ENCODE measurements at regions not wholly inside any gene's neighbourhood (a gene's known extent, or its start where the extent isn't known, plus 50 kb on each side); places are given as distances from the start of the nearest gene placed in this dataset.

DNA sequence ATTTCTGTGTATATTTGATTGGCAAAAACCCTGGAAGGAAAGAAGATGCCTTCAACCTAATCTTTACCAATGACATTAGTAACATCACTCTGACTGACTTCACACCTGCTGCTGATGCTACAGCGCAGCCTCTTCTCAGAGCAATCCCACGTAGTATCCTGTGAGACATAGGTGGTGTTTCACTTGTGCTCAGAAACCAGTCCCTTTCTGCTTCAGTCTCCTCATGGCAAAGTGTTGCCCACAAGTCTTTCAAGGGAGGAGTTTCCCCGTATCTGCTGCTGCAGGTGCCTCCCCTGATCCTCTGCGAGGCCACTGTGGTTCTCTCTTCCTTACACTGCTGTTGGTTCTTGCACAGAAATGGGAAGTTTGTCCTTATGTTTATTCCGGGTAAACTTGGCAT is 433.2 kb upstream of the TNP1 start:
- Histone ChIP-seq H3K27me3 (no peaks in the 10 kb centered on the region), H3K9me3 (peaks cover 0 to 19% (median 7%) of the 10 kb centered on the region in 11 donors), H3K36me3 (no peaks in the 10 kb centered on the region), H3K4me1 (peaks cover 5 to 21% (median 14%) of the 10 kb centered on the region in 9 donors), H3K4me3 (no peak overlapping the region), H3K27ac (no peak overlapping the region)
- no peak for TF ChIP-seq CTCF (IDR thresholded peaks at IDR 0.05)
- 95 to 96% methylated on average over 5 of the region's 5 CpGs for WGBS, 2 donors
- ATAC-seq (no peak), DNase-seq (no peak)
- intact Hi-C loops (cut with DNase I), result no loop called here

DNA sequence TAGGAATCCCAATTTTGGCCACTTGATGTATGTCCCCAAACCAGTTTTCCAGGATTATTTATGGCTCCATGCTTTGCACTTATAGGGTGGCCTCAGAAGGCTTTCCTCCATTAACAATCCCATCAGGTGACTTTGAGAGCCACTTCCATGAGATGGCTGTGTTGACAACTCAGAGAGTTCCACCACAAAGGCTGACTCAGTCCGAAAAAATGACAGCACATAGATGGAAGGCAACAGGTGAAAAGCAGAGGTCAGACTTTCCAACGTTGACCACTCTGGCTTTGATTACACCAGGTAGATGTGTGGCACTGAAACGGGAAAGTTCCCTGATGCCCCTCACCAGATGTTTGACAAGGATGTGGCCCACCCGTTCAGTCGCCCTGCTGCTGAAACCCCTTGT is 431.4 kb upstream of the TNP1 start:
- Histone ChIP-seq H3K36me3 (no peaks in the 10 kb centered on the region), H3K9me3 (peaks cover 0 to 5% (median 0%) of the 10 kb centered on the region in 11 donors), H3K27me3 (no peaks in the 10 kb centered on the region), H3K4me3 (no peak overlapping the region), H3K4me1 (peaks cover 5 to 21% (median 14%) of the 10 kb centered on the region in 9 donors), H3K27ac (no peak overlapping the region)
- DNase-seq, result no peak
- ATAC-seq, result no peak
- intact Hi-C loops (cut with DNase I), result no loop called here
- WGBS, 2 donors, result 79 to 84% methylated on average over 5 of the region's 5 CpGs
- TF ChIP-seq CTCF (IDR thresholded peaks at IDR 0.05), result no peak

DNA sequence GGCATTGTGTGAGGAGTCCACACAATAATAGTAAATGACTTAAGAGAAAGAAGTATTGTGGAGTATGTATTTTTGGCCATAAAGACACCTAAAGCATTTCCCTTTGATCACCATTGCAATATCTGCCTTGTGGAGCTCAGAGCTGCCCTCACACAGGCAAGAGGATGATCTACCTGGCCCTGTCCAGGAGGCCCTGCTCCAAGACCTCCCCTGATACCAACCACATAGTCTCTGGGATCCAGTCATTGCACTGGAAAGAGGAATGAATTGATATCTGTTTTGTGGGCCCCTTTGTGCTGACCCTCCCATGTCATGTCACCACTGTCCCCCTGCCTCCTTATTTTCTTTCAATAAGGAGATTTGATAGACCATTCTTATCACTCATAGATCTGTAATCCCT is 430.6 kb upstream of the TNP1 start:
- no peak for DNase-seq
- TF ChIP-seq CTCF (IDR thresholded peaks at IDR 0.05), result no peak
- Histone ChIP-seq H3K27ac (peak overlapping the region in 3 of 10 donors; percentile 6 to 69 (median 18)), H3K4me1 (peaks cover 5 to 21% (median 14%) of the 10 kb centered on the region in 9 donors), H3K36me3 (no peaks in the 10 kb centered on the region), H3K27me3 (no peaks in the 10 kb centered on the region), H3K9me3 (no peaks in the 10 kb centered on the region), H3K4me3 (no peak overlapping the region)
- ATAC-seq, result no peak
- intact Hi-C loops (cut with DNase I), result no loop called here

DNA sequence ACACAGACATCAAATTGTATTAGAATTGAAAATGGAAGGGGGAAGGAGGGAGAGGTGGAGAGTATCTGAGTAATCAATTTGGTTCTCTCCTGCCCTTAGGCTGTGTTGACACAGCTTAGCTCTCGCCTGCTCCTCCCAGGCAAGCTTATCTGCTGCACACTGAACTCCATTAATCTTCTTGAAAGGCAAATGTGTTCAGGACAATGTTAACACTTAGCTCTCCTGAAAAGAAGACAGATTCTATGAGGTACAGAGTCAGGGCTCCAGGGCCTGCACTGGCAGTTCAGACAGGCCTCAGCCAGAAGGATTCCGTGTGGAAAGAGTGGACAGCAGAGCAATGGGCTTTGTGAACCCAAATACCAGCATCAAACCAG is 430.0 kb upstream of the TNP1 start:
- H3K4me3 ChIP-seq, result no peak overlapping the region
- H3K4me1 ChIP-seq, result peaks cover 5 to 21% (median 14%) of the 10 kb centered on the region in 9 donors
- WGBS, 2 donors, result 41 to 50% methylated on average over 2 of the region's 2 CpGs
- DNase-seq, result no peak
- no peaks in the 10 kb centered on the region for H3K36me3 ChIP-seq
- peak in 7 of 8 donors; percentile 47 to 87 (median 65) for ATAC-seq
- no peaks in the 10 kb centered on the region for H3K9me3 ChIP-seq
- no peak for TF ChIP-seq CTCF (IDR thresholded peaks at IDR 0.05)
- intact Hi-C loops (cut with DNase I), result no loop called here
- no peaks in the 10 kb centered on the region for H3K27me3 ChIP-seq
- H3K27ac ChIP-seq, result peak overlapping the region in 7 of 10 donors; percentile 6 to 69 (median 46)
